Skeletal muscle tissue (tissue), 3 donors: ENCODE measurements at regions not wholly inside any gene's neighbourhood (a gene's known extent, or its start where the extent isn't known, plus 50 kb on each side); places are given as distances from the start of the nearest gene placed in this dataset.

Source experiments
- H3K27ac ChIP-seq: one replicate; pipeline ENCODE4 v1.7.0; 2013; ENCODE audit warnings: mild to moderate bottlenecking, low read depth, low read length, inconsistent platforms
- H3K27me3 ChIP-seq, 3 donors: one replicate each; pipeline ENCODE4 v1.7.0; 2013; ENCODE audit warnings: low read length in 3 of 3; ENCODE audit not compliant: control insufficient read depth in 3 of 3, insufficient read depth in 3 of 3
- H3K36me3 ChIP-seq, 3 donors: one replicate each; pipeline ENCODE4 v1.7.0; 2013; ENCODE audit warnings: low read length in 3 of 3; ENCODE audit not compliant: control insufficient read depth in 3 of 3, insufficient read depth in 3 of 3
- H3K4me1 ChIP-seq, 3 donors: one replicate each; pipeline ENCODE4 v1.7.0; 2013; ENCODE audit warnings: low read length in 3 of 3, mild to moderate bottlenecking in 3 of 3; ENCODE audit not compliant: control insufficient read depth in 3 of 3, insufficient read depth in 3 of 3
- H3K4me3 ChIP-seq, 3 donors: one replicate each; pipeline ENCODE4 v1.7.0; 2013; ENCODE audit warnings: low read length in 3 of 3
- H3K9ac ChIP-seq, 3 donors: one replicate each; pipeline ENCODE4 v1.7.0; 2013; ENCODE audit warnings: low read length in 3 of 3, mild to moderate bottlenecking in 3 of 3, moderate library complexity in 2 of 3, low read depth in 1 of 3
- H3K9me3 ChIP-seq, 3 donors: one replicate each; pipeline ENCODE4 v1.7.0; 2013; ENCODE audit warnings: low read length in 3 of 3; ENCODE audit not compliant: control insufficient read depth in 3 of 3
- donor health status: Osteomylitis.

- H3K4me3 ChIP-seq, result no peak overlapping the region
- H3K4me1 ChIP-seq, result no peaks in the 10 kb centered on the region
- H3K9me3 ChIP-seq, result no peaks in the 10 kb centered on the region
- no peaks in the 10 kb centered on the region for H3K27me3 ChIP-seq
- no peak overlapping the region for H3K27ac ChIP-seq
- no peaks in the 10 kb centered on the region for H3K36me3 ChIP-seq
- no peak overlapping the region for H3K9ac ChIP-seq
Observed at GRCh38 chr9:106414042-106414441, 448.9 kb upstream of the ZNF462 start.

- H3K4me3 ChIP-seq, result no peak overlapping the region
- no peaks in the 10 kb centered on the region for H3K4me1 ChIP-seq
- H3K9ac ChIP-seq, result no peak overlapping the region
- H3K9me3 ChIP-seq, result no peaks in the 10 kb centered on the region
- H3K27me3 ChIP-seq, result no peaks in the 10 kb centered on the region
- H3K27ac ChIP-seq, result no peak overlapping the region
- H3K36me3 ChIP-seq, result no peaks in the 10 kb centered on the region
Observed at GRCh38 chr9:106417685-106418084, 445.3 kb upstream of the ZNF462 start.

GRCh38 chr9:106419829-106420228 is 443.1 kb upstream of the ZNF462 start:
- no peaks in the 10 kb centered on the region for H3K27me3 ChIP-seq

DNA sequence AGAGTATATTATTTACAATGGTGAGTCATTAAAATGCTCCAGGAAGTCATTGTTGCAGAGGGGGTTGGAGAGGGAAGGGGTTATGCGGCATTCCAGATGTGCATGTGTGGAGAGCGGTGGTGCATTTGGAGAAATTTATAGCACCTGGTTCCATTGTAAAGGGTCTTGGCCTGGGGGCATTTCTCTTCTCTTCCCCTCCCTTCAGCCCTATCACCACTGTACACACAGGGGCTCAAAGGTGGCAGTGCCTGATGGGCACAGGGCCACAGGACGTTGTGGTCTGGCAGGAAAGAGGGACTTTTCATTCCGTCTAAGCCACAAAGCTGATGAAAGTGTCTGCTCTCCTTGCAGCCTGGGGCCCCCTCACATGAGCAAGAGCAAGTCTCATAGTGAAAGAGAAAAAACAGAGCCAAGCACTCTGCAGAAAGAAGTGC is 442.4 kb upstream of the ZNF462 start:
- H3K27ac ChIP-seq, result no peak overlapping the region
- no peaks in the 10 kb centered on the region for H3K27me3 ChIP-seq
- H3K9ac ChIP-seq, result no peak overlapping the region
- H3K9me3 ChIP-seq, result no peaks in the 10 kb centered on the region
- no peaks in the 10 kb centered on the region for H3K36me3 ChIP-seq
- no peak overlapping the region for H3K4me3 ChIP-seq
- no peaks in the 10 kb centered on the region for H3K4me1 ChIP-seq

More at GRCh38 chr9:106419829-106420228, 443.1 kb upstream of the ZNF462 start:
- H3K4me3 ChIP-seq, result no peak overlapping the region
- no peak overlapping the region for H3K9ac ChIP-seq
- no peaks in the 10 kb centered on the region for H3K4me1 ChIP-seq
- no peaks in the 10 kb centered on the region for H3K36me3 ChIP-seq
- no peak overlapping the region for H3K27ac ChIP-seq
- H3K9me3 ChIP-seq, result no peaks in the 10 kb centered on the region

GRCh38 chr9:106421772-106422171 is 441.2 kb upstream of the ZNF462 start:
- no peaks in the 10 kb centered on the region for H3K27me3 ChIP-seq
- H3K27ac ChIP-seq, result no peak overlapping the region
- no peaks in the 10 kb centered on the region for H3K4me1 ChIP-seq
- no peaks in the 10 kb centered on the region for H3K36me3 ChIP-seq
- no peak overlapping the region for H3K4me3 ChIP-seq
- H3K9me3 ChIP-seq, result no peaks in the 10 kb centered on the region
- H3K9ac ChIP-seq, result no peak overlapping the region

GRCh38 chr9:106423575-106423974 is 439.4 kb upstream of the ZNF462 start:
- Histone ChIP-seq H3K27me3 (no peaks in the 10 kb centered on the region), H3K36me3 (no peaks in the 10 kb centered on the region), H3K9me3 (no peaks in the 10 kb centered on the region)

GRCh38 chr9:106432631-106433030 is 430.3 kb upstream of the ZNF462 start:
- H3K4me3 ChIP-seq, result no peak overlapping the region
- no peaks in the 10 kb centered on the region for H3K4me1 ChIP-seq
- no peaks in the 10 kb centered on the region for H3K9me3 ChIP-seq
- no peaks in the 10 kb centered on the region for H3K27me3 ChIP-seq
- no peak overlapping the region for H3K27ac ChIP-seq
- no peaks in the 10 kb centered on the region for H3K36me3 ChIP-seq
- H3K9ac ChIP-seq, result no peak overlapping the region

More at GRCh38 chr9:106423575-106423974, 439.4 kb upstream of the ZNF462 start:
- no peak overlapping the region for H3K4me3 ChIP-seq
- H3K4me1 ChIP-seq, result no peaks in the 10 kb centered on the region
- H3K27ac ChIP-seq, result no peak overlapping the region
- no peak overlapping the region for H3K9ac ChIP-seq

DNA sequence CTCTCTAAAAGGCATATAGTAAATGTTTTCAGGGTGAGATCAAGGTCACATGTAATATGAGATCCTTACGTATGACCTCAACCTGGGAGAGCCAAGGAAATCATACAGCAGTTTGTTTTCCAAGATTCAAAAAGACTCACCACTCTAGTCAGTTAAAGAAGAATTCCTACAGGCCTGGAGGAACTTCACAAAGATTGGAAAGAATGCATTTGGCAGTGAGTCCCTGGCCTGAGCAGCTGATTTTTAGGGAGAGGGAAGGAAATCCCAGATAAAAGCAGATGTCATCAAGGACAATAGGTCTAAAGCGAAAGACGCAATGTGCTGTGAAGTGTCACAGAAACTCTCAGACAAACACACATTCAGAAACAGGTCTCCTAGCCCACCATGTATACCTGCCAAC is 424.0 kb upstream of the ZNF462 start:
- H3K27ac ChIP-seq, result no peak overlapping the region
- H3K27me3 ChIP-seq, result no peaks in the 10 kb centered on the region
- H3K9me3 ChIP-seq, result no peaks in the 10 kb centered on the region
- H3K4me3 ChIP-seq, result no peak overlapping the region
- no peaks in the 10 kb centered on the region for H3K4me1 ChIP-seq
- no peaks in the 10 kb centered on the region for H3K36me3 ChIP-seq
- H3K9ac ChIP-seq, result no peak overlapping the region

DNA sequence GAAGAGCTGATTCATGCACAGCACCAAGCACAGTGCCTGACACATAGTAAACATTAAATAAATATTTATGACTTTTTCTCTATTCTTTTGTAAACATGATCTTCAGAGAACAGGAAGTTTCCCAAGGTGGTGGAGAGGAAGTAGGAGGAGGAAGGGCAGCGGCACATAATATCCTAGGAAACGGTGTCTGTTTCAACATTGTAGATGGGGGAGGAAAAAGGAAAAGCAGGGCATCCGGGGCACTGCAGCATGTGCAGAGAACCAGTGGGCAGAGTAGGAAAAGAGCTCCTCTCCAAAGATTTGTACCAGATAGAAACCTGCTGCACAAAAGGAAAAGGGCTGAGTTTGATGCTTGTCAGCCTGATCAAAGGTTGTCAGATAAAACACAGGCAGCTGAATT is 421.7 kb upstream of the ZNF462 start:
- Histone ChIP-seq H3K9me3 (no peaks in the 10 kb centered on the region), H3K27ac (no peak overlapping the region), H3K9ac (no peak overlapping the region), H3K27me3 (no peaks in the 10 kb centered on the region), H3K4me1 (no peaks in the 10 kb centered on the region), H3K36me3 (no peaks in the 10 kb centered on the region), H3K4me3 (no peak overlapping the region)

DNA sequence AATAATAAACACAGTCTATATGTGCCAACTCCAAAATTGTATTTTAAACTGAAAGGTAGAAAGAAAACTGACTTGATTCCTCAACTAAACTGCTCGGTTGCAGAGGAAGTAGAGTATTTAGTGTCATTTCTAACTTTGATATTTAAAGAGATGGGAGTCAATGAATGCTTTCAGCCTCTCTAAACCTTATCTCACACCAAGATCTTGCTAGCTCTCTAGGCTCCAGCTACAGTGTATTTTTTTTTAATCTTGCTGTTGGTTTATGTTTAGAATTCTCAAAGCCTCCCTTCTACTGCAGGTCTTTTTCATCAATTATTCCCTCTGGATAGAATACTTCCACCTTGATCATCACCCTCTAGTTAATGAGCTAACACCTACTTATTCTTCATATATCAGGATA is 419.4 kb upstream of the ZNF462 start:
- Histone ChIP-seq H3K9me3 (no peaks in the 10 kb centered on the region), H3K4me1 (no peaks in the 10 kb centered on the region), H3K9ac (no peak overlapping the region), H3K27me3 (no peaks in the 10 kb centered on the region), H3K4me3 (no peak overlapping the region), H3K27ac (no peak overlapping the region), H3K36me3 (no peaks in the 10 kb centered on the region)

DNA sequence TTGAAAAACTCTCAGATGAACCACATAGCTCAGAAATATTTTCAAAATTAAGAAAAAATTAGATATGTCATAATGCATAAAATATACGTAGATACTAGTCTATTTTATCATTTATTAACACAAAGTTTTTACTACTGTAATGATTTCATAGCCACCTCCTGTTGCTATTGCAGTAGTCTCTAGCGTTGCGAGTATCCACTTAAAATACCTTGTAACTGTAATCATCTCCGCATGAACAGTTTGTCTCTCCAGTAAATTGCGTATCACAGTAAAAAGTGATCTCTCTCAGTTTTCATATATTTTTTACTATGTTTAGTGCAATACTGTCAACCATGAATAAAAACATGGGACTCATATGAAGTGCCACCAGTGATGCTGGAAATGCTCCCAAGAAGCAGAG is 417.9 kb upstream of the ZNF462 start:
- Histone ChIP-seq H3K36me3 (no peaks in the 10 kb centered on the region), H3K4me1 (peaks cover 3 to 9% (median 4%) of the 10 kb centered on the region in 3 donors), H3K27me3 (no peaks in the 10 kb centered on the region), H3K4me3 (no peak overlapping the region), H3K9ac (no peak overlapping the region), H3K27ac (no peak overlapping the region), H3K9me3 (no peaks in the 10 kb centered on the region)
